Endodermal cell (in vitro differentiated cells): ENCODE measurements at regions not wholly inside any gene's neighbourhood (a gene's known extent, or its start where the extent isn't known, plus 50 kb on each side); places are given as distances from the start of the nearest gene placed in this dataset.
A peak's percentile ranks its signal among the peaks of the same experiment; 100 is the strongest.

ENCODE experiments used
- DNase-seq: peaks from one replicate; pipeline ENCODE4 v3.0.0-alpha.2; 2017
- H3K27ac ChIP-seq: 2 replicates; pipeline ENCODE4 v1.5.1; 2013; ENCODE audit warnings: mild to moderate bottlenecking, low read depth, low read length, moderate library complexity
- H3K27me3 ChIP-seq: 2 replicates; pipeline ENCODE4 v1.6.1; 2013; ENCODE audit warnings: mild to moderate bottlenecking, low read length, moderate library complexity; ENCODE audit not compliant: insufficient read depth, control insufficient read depth, poor library complexity, severe bottlenecking
- H3K36me3 ChIP-seq: 2 replicates; pipeline ENCODE4 v1.7.0; 2013; ENCODE audit warnings: mild to moderate bottlenecking, low read length, moderate library complexity; ENCODE audit not compliant: control insufficient read depth, insufficient read depth
- H3K4me1 ChIP-seq: one replicate; pipeline ENCODE4 v1.7.0; 2013; ENCODE audit warnings: low read length; ENCODE audit not compliant: control insufficient read depth, insufficient read depth
- H3K4me3 ChIP-seq: 2 replicates; pipeline ENCODE4 v1.5.1; 2013; ENCODE audit warnings: mild to moderate bottlenecking, low read length, moderate library complexity
- H3K9ac ChIP-seq: 2 replicates; pipeline ENCODE4 v1.6.1; 2013; ENCODE audit warnings: mild to moderate bottlenecking, low read length, moderate library complexity; ENCODE audit not compliant: poor library complexity, severe bottlenecking; ENCODE audit errors: extremely low read depth
- H3K9me3 ChIP-seq: 2 replicates; pipeline ENCODE4 v1.6.1; 2013; ENCODE audit warnings: mild to moderate bottlenecking, low read length, moderate library complexity; ENCODE audit not compliant: control insufficient read depth
- H3K27ac Mint-ChIP-seq: 2 replicates; pipeline ENCODE4 v1.8.0; 2020; ENCODE audit warnings: mixed read lengths
- H3K27me3 Mint-ChIP-seq: 2 replicates; pipeline ENCODE4 v1.8.0; 2021; ENCODE audit warnings: mild to moderate bottlenecking, mixed read lengths; ENCODE audit not compliant: insufficient read depth
- H3K36me3 Mint-ChIP-seq: 2 replicates; pipeline ENCODE4 v1.8.0; 2020; ENCODE audit warnings: low read depth, mixed read lengths
- H3K4me1 Mint-ChIP-seq: 2 replicates; pipeline ENCODE4 v1.8.0; 2020; ENCODE audit warnings: mixed read lengths
- H3K4me3 Mint-ChIP-seq: 2 replicates; pipeline ENCODE4 v1.8.0; 2020; ENCODE audit warnings: mild to moderate bottlenecking, moderate library complexity, mixed read lengths
- H3K9me3 Mint-ChIP-seq: 2 replicates; pipeline ENCODE4 v1.8.0; 2020; ENCODE audit warnings: mild to moderate bottlenecking, mixed read lengths
- CTCF ChIP-seq: fragments of 200-600 bp; sonication (generic); conservative IDR thresholded peaks from 2 replicates; pipeline ENCODE4 v1.5.0; 2021; ENCODE audit warnings: antibody characterized with exemption, mild to moderate bottlenecking
- WGBS, 2 experiments: methylation state at CpG; one replicate each; pipeline versions ENCODE4 v1.1.5 to v1.1.7; 2013; ENCODE audit warnings: missing lambda C conversion rate in 2 of 2, mixed read lengths in 1 of 2; ENCODE audit not compliant: insufficient coverage in 1 of 2, insufficient read length in 1 of 2; 5-methylcytosine and 5-hydroxymethylcytosine counted together

- H3K4me3 Mint-ChIP-seq = no peak overlapping the region
- no peak overlapping the region for H3K9ac ChIP-seq
- H3K36me3 ChIP-seq = no peaks in the 10 kb centered on the region
- DNase-seq = no peak
- H3K4me1 ChIP-seq = peaks cover 30% of the 10 kb centered on the region
- no peak for TF ChIP-seq CTCF
- H3K36me3 Mint-ChIP-seq = no peaks in the 10 kb centered on the region
- no peak overlapping the region for H3K4me3 ChIP-seq
- no peaks in the 10 kb centered on the region for H3K9me3 Mint-ChIP-seq
- H3K9me3 ChIP-seq = no peaks in the 10 kb centered on the region
- no peak overlapping the region for H3K27ac Mint-ChIP-seq
- no peaks in the 10 kb centered on the region for H3K27me3 Mint-ChIP-seq
- H3K4me1 Mint-ChIP-seq = peaks cover 30% of the 10 kb centered on the region
- 87 to 91% methylated on average over 9 to 11 of the region's 11 CpGs for WGBS, 2 experiments
- H3K27me3 ChIP-seq = no peaks in the 10 kb centered on the region
- H3K27ac ChIP-seq = no peak overlapping the region
Measured at GRCh38 chr15:80315289-80315987, 63.4 kb upstream of the CTXND1 start.

GRCh38 chr15:80317389-80318182 is 65.6 kb upstream of the CTXND1 start:
- Histone ChIP-seq H3K27ac (no peak overlapping the region), H3K4me1 (peaks cover 30% of the 10 kb centered on the region), H3K9me3 (peaks cover 3% of the 10 kb centered on the region), H3K36me3 (no peaks in the 10 kb centered on the region), H3K4me3 (peak overlapping the region; percentile 25), H3K27me3 (no peaks in the 10 kb centered on the region), H3K9ac (no peak overlapping the region)
- Mint-ChIP-seq H3K27me3 (no peaks in the 10 kb centered on the region), H3K4me3 (no peak overlapping the region), H3K27ac (peak overlapping the region; percentile 56), H3K36me3 (no peaks in the 10 kb centered on the region), H3K4me1 (peaks cover 26% of the 10 kb centered on the region), H3K9me3 (peaks cover under 1% of the 10 kb centered on the region)
- no peak for TF ChIP-seq CTCF
- DNase-seq = no peak
- WGBS, 2 experiments = 89 to 98% methylated on average over 5 to 8 of the region's 8 CpGs

GRCh38 chr15:80321853-80322252 is 69.8 kb upstream of the CTXND1 start:
- Histone ChIP-seq H3K4me1 (peaks cover 15% of the 10 kb centered on the region), H3K27ac (no peak overlapping the region), H3K4me3 (no peak overlapping the region), H3K9ac (no peak overlapping the region), H3K27me3 (no peaks in the 10 kb centered on the region), H3K36me3 (no peaks in the 10 kb centered on the region), H3K9me3 (peaks cover 15% of the 10 kb centered on the region)
- DNase-seq = no peak
- Mint-ChIP-seq H3K4me3 (no peak overlapping the region), H3K4me1 (peaks cover 11% of the 10 kb centered on the region), H3K36me3 (no peaks in the 10 kb centered on the region), H3K27me3 (no peaks in the 10 kb centered on the region), H3K27ac (no peak overlapping the region), H3K9me3 (peaks cover 19% of the 10 kb centered on the region)
- WGBS, 2 experiments = 94 to 99% methylated on average over 7 of the region's 7 CpGs
- no peak for TF ChIP-seq CTCF
